ENCODE measurements at regions not wholly inside any gene's neighbourhood (a gene's known extent, or its start where the extent isn't known, plus 50 kb on each side); places are given as distances from the start of the nearest gene placed in this dataset.

GRCh38 chr21:35222021-35222420 is 172.9 kb upstream of the RUNX1 start:
- H3K4me3 ChIP-seq (replicated peaks in 1 of 3; ENCODE audit: insufficient read depth in 1 of 3, low read depth in 1 of 3, low read length in 3 of 3) = no peak overlapping the region
- no peak overlapping the region for H2AFZ ChIP-seq (ENCODE audit: low read depth, low read length)
- intact Hi-C loops (cut with micrococcal nuclease) = no loop called here
- DNase-seq (ENCODE audit: low read depth, low spot score) (no peak), FAIRE-seq (no peak)
- no peaks in the 10 kb centered on the region for H3K9me3 ChIP-seq (replicated peaks; ENCODE audit: control insufficient read depth, insufficient read depth, low read length)
- dilution Hi-C loops (cut with MboI; ENCODE audit: extremely low pct_ligation_motif_present, low sequenced_read_pairs) = no loop called here
- no peak overlapping the region for H3K27ac ChIP-seq (ENCODE audit: insufficient read depth, low read depth, low read length)
- no peaks in the 10 kb centered on the region for H3K79me2 ChIP-seq (ENCODE audit: control insufficient read depth, insufficient read depth, low read length)
- H3K4me1 ChIP-seq (ENCODE audit: control insufficient read depth, extremely low read depth, insufficient read depth, low read length) = peaks cover 14% of the 10 kb centered on the region
- H3K9ac ChIP-seq (replicated peaks; ENCODE audit: extremely low read depth, insufficient read depth, low read length) = no peak overlapping the region
- TF ChIP-seq FOS (IDR thresholded peaks at IDR 0.05; ENCODE audit: borderline replicate concordance, insufficient read depth, low read length) (no peak), GATA2 (IDR thresholded peaks at IDR 0.05; ENCODE audit: insufficient read depth, insufficient read length, low read depth, low read length) (no peak), MYC (IDR thresholded peaks at IDR 0.05; ENCODE audit: low read depth, low read length) (no peak), JUN (IDR thresholded peaks at IDR 0.05; ENCODE audit: borderline replicate concordance, insufficient read depth, insufficient read length, low read depth) (no peak)
- no peaks in the 10 kb centered on the region for H3K36me3 ChIP-seq (ENCODE audit: control insufficient read depth in 2 of 2, extremely low read depth in 1 of 2, insufficient read depth in 2 of 2, low read length in 2 of 2)
- no TSS peak for BruUV-seq (replicated peaks)
- POLR2A ChIA-PET = no interaction called here
- no peaks in the 10 kb centered on the region for H4K20me1 ChIP-seq (replicated peaks; ENCODE audit: control insufficient read depth, extremely low read depth, insufficient read depth, low read length)
- CTCF ChIA-PET = interaction anchor here (0.6 to 2.7 kb wide), 3 partner anchors 10 to 179 kb away, joined by 3 to 12 read pairs (median 12); no protein-coding TSS in a partner anchor
- peak overlapping the region; percentile 53 for H3K4me2 ChIP-seq (ENCODE audit: insufficient read depth, low read length)
- H3K9me1 ChIP-seq (replicated peaks; ENCODE audit: control insufficient read depth, extremely low read depth, insufficient read depth, low read length) = no peaks in the 10 kb centered on the region
- H3K27me3 ChIP-seq (ENCODE audit: control insufficient read depth in 2 of 2, insufficient read depth in 2 of 2, low read length in 2 of 2) = no peaks in the 10 kb centered on the region

GRCh38 chr21:35220301-35220700 is 171.2 kb upstream of the RUNX1 start:
- DNase-seq (ENCODE audit: low read depth, low spot score) (no peak), FAIRE-seq (no peak)
- Histone ChIP-seq H3K9me1 (replicated peaks; ENCODE audit: control insufficient read depth, extremely low read depth, insufficient read depth, low read length) (no peaks in the 10 kb centered on the region), H3K9ac (replicated peaks; ENCODE audit: extremely low read depth, insufficient read depth, low read length) (no peak overlapping the region), H3K4me3 (replicated peaks in 1 of 3; ENCODE audit: insufficient read depth in 1 of 3, low read depth in 1 of 3, low read length in 3 of 3) (no peak overlapping the region), H3K36me3 (ENCODE audit: control insufficient read depth in 2 of 2, extremely low read depth in 1 of 2, insufficient read depth in 2 of 2, low read length in 2 of 2) (no peaks in the 10 kb centered on the region), H4K20me1 (replicated peaks; ENCODE audit: control insufficient read depth, extremely low read depth, insufficient read depth, low read length) (no peaks in the 10 kb centered on the region), H3K27ac (ENCODE audit: insufficient read depth, low read depth, low read length) (no peak overlapping the region), H3K27me3 (ENCODE audit: control insufficient read depth in 2 of 2, insufficient read depth in 2 of 2, low read length in 2 of 2) (no peaks in the 10 kb centered on the region), H3K4me1 (ENCODE audit: control insufficient read depth, extremely low read depth, insufficient read depth, low read length) (peaks cover 14% of the 10 kb centered on the region), H2AFZ (ENCODE audit: low read depth, low read length) (no peak overlapping the region), H3K9me3 (replicated peaks; ENCODE audit: control insufficient read depth, insufficient read depth, low read length) (no peaks in the 10 kb centered on the region), H3K79me2 (ENCODE audit: control insufficient read depth, insufficient read depth, low read length) (no peaks in the 10 kb centered on the region), H3K4me2 (ENCODE audit: insufficient read depth, low read length) (no peak overlapping the region)
- intact Hi-C loops (cut with micrococcal nuclease) = no loop called here
- dilution Hi-C loops (cut with MboI; ENCODE audit: extremely low pct_ligation_motif_present, low sequenced_read_pairs) = no loop called here
- BruUV-seq (replicated peaks) = no TSS peak
- CTCF ChIA-PET = no interaction called here
- TF ChIP-seq, protein P1, sequence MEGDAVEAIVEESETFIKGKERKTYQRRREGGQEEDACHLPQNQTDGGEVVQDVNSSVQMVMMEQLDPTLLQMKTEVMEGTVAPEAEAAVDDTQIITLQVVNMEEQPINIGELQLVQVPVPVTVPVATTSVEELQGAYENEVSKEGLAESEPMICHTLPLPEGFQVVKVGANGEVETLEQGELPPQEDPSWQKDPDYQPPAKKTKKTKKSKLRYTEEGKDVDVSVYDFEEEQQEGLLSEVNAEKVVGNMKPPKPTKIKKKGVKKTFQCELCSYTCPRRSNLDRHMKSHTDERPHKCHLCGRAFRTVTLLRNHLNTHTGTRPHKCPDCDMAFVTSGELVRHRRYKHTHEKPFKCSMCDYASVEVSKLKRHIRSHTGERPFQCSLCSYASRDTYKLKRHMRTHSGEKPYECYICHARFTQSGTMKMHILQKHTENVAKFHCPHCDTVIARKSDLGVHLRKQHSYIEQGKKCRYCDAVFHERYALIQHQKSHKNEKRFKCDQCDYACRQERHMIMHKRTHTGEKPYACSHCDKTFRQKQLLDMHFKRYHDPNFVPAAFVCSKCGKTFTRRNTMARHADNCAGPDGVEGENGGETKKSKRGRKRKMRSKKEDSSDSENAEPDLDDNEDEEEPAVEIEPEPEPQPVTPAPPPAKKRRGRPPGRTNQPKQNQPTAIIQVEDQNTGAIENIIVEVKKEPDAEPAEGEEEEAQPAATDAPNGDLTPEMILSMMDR (IDR thresholded peaks at IDR 0.05; ENCODE audit: extremely low read depth in 1 of 2, insufficient read depth in 1 of 2, low read depth in 1 of 2, low read length in 2 of 2) = no peak
- no peak for TF ChIP-seq EZH2 (IDR thresholded peaks at IDR 0.05; ENCODE audit: borderline replicate concordance, low read depth, low read length, severe bottlenecking)
- TF ChIP-seq POLR2AphosphoS5 (IDR thresholded peaks at IDR 0.05; ENCODE audit: insufficient read depth, low read depth, low read length) = no peak
- no peak for TF ChIP-seq FOS (IDR thresholded peaks at IDR 0.05; ENCODE audit: borderline replicate concordance, insufficient read depth, low read length)
- no peak for TF ChIP-seq POLR2A (IDR thresholded peaks at IDR 0.05; ENCODE audit: low read depth, low read length)
- TF ChIP-seq MAX (IDR thresholded peaks at IDR 0.05; ENCODE audit: insufficient read depth, insufficient read length) = no peak
- no peak for TF ChIP-seq MYC (IDR thresholded peaks at IDR 0.05; ENCODE audit: low read depth, low read length)
- TF ChIP-seq GATA2 (IDR thresholded peaks at IDR 0.05; ENCODE audit: insufficient read depth, insufficient read length, low read depth, low read length) = no peak
- TF ChIP-seq JUN (IDR thresholded peaks at IDR 0.05; ENCODE audit: borderline replicate concordance, insufficient read depth, insufficient read length, low read depth) = no peak
- POLR2A ChIA-PET = no interaction called here

Data from endothelial cell of umbilical vein (primary cell).